ENCODE measurements at regions not wholly inside any gene's neighbourhood (a gene's known extent, or its start where the extent isn't known, plus 50 kb on each side); places are given as distances from the start of the nearest gene placed in this dataset.

GRCh38 chr2:7154656-7155055, 237.4 kb downstream of the RNF144A start:
- Histone ChIP-seq H2AFZ (ENCODE audit: low read length) (no peak overlapping the region), H3K4me2 (ENCODE audit: low read depth, low read length) (no peak overlapping the region), H3K9ac (ENCODE audit: low read length) (no peak overlapping the region), H3K27ac (ENCODE audit: low read length) (no peak overlapping the region), H3K9me3 (replicated peaks; ENCODE audit: insufficient read depth, low read length) (no peaks in the 10 kb centered on the region), H3K79me2 (ENCODE audit: low read length) (no peaks in the 10 kb centered on the region), H3K36me3 (replicated peaks; ENCODE audit: insufficient read depth, low read length) (no peaks in the 10 kb centered on the region), H4K20me1 (ENCODE audit: insufficient read depth, low read length) (no peaks in the 10 kb centered on the region), H3K4me3 (ENCODE audit: low read length) (no peak overlapping the region), H3K9me2 (replicated peaks; ENCODE audit: insufficient read depth, low read length) (no peaks in the 10 kb centered on the region), H3K27me3 (replicated peaks; ENCODE audit: insufficient read depth, low read length) (no peaks in the 10 kb centered on the region), H3K4me1 (ENCODE audit: low read length) (no peaks in the 10 kb centered on the region), H3F3A (ENCODE audit: insufficient read depth, low read length) (no peaks in the 10 kb centered on the region)
- no peak for DNase-seq
- TF ChIP-seq EZH2 (optimal IDR thresholded peaks at IDR 0.05; ENCODE audit: low read depth, low read length) = no peak
- TF ChIP-seq CTCF (IDR thresholded peaks at IDR 0.05; ENCODE audit: low read length) = no peak
- TF ChIP-seq EZH2phosphoT487 (IDR thresholded peaks at IDR 0.05; ENCODE audit: low read length) = no peak

GRCh38 chr2:7161501-7161900, 244.3 kb downstream of the RNF144A start:
- DNase-seq = no peak
- Histone ChIP-seq H3K4me2 (ENCODE audit: low read depth, low read length) (no peak overlapping the region), H3K4me1 (ENCODE audit: low read length) (no peaks in the 10 kb centered on the region), H3K9me3 (replicated peaks; ENCODE audit: insufficient read depth, low read length) (no peaks in the 10 kb centered on the region), H4K20me1 (ENCODE audit: insufficient read depth, low read length) (no peaks in the 10 kb centered on the region), H3F3A (ENCODE audit: insufficient read depth, low read length) (no peaks in the 10 kb centered on the region), H2AFZ (ENCODE audit: low read length) (no peak overlapping the region), H3K4me3 (ENCODE audit: low read length) (no peak overlapping the region), H3K27me3 (replicated peaks; ENCODE audit: insufficient read depth, low read length) (no peaks in the 10 kb centered on the region), H3K9me2 (replicated peaks; ENCODE audit: insufficient read depth, low read length) (no peaks in the 10 kb centered on the region), H3K9ac (ENCODE audit: low read length) (no peak overlapping the region), H3K79me2 (ENCODE audit: low read length) (no peaks in the 10 kb centered on the region), H3K36me3 (replicated peaks; ENCODE audit: insufficient read depth, low read length) (no peaks in the 10 kb centered on the region), H3K27ac (ENCODE audit: low read length) (no peak overlapping the region)
- no peak for TF ChIP-seq EZH2 (optimal IDR thresholded peaks at IDR 0.05; ENCODE audit: low read depth, low read length)
- TF ChIP-seq CTCF (IDR thresholded peaks at IDR 0.05; ENCODE audit: low read length) = no peak
- TF ChIP-seq EZH2phosphoT487 (IDR thresholded peaks at IDR 0.05; ENCODE audit: low read length) = no peak

GRCh38 chr2:7165736-7166135, 248.5 kb downstream of the RNF144A start:
- Histone ChIP-seq H3K27ac (ENCODE audit: low read length) (no peak overlapping the region), H3K9ac (ENCODE audit: low read length) (no peak overlapping the region), H3F3A (ENCODE audit: insufficient read depth, low read length) (no peaks in the 10 kb centered on the region), H3K4me3 (ENCODE audit: low read length) (no peak overlapping the region), H2AFZ (ENCODE audit: low read length) (no peak overlapping the region), H3K9me3 (replicated peaks; ENCODE audit: insufficient read depth, low read length) (no peaks in the 10 kb centered on the region), H3K36me3 (replicated peaks; ENCODE audit: insufficient read depth, low read length) (no peaks in the 10 kb centered on the region), H3K4me1 (ENCODE audit: low read length) (no peaks in the 10 kb centered on the region), H3K9me2 (replicated peaks; ENCODE audit: insufficient read depth, low read length) (no peaks in the 10 kb centered on the region), H3K4me2 (ENCODE audit: low read depth, low read length) (no peak overlapping the region), H3K27me3 (replicated peaks; ENCODE audit: insufficient read depth, low read length) (no peaks in the 10 kb centered on the region), H4K20me1 (ENCODE audit: insufficient read depth, low read length) (no peaks in the 10 kb centered on the region), H3K79me2 (ENCODE audit: low read length) (no peaks in the 10 kb centered on the region)
- TF ChIP-seq EZH2phosphoT487 (IDR thresholded peaks at IDR 0.05; ENCODE audit: low read length) (no peak), CTCF (IDR thresholded peaks at IDR 0.05; ENCODE audit: low read length) (no peak), EZH2 (optimal IDR thresholded peaks at IDR 0.05; ENCODE audit: low read depth, low read length) (no peak)
- DNase-seq = no peak
